CD8-positive, alpha-beta memory T cell (primary cell): ENCODE measurements at regions not wholly inside any gene's neighbourhood (a gene's known extent, or its start where the extent isn't known, plus 50 kb on each side); places are given as distances from the start of the nearest gene placed in this dataset.
"Not testable (repeated sequence)": the region's sequence is repeated elsewhere in the genome, so short reads cannot be mapped to it uniquely, and the experiment has no call there.

Experiments
- CTCF ChIA-PET: fragments of 350-600 bp; sonication (Branson Sonifier 250); formaldehyde crosslinking; loops from one replicate; lab custom pipeline; 2021; ENCODE audit warnings: antibody characterized with exemption; lab: Charles Lee
- POLR2A ChIA-PET: fragments of 350-600 bp; sonication (Branson Sonifier 250); formaldehyde crosslinking; loops from one replicate; lab custom pipeline; 2021; ENCODE audit warnings: antibody characterized with exemption; lab: Charles Lee
- DNase-seq, 5 donors: peaks; one replicate each; pipeline versions ENCODE4 v3.0.0 to v3.0.0-alpha.2; 2020 to 2022; ENCODE audit warnings: mixed read lengths in 1 of 5
- H3K27ac ChIP-seq: one replicate; pipeline ENCODE4 v1.7.0; 2013; ENCODE audit warnings: low read depth, mild to moderate bottlenecking, low read length, moderate library complexity
- H3K27me3 ChIP-seq: 2 replicates; pipeline ENCODE4 v1.7.0; 2013; ENCODE audit warnings: low read length, mild to moderate bottlenecking; ENCODE audit not compliant: insufficient read depth, poor library complexity, severe bottlenecking
- H3K36me3 ChIP-seq: 2 replicates; pipeline ENCODE4 v1.7.0; 2013; ENCODE audit warnings: mild to moderate bottlenecking, low read length, moderate library complexity; ENCODE audit not compliant: insufficient read depth
- H3K4me1 ChIP-seq: 2 replicates; pipeline ENCODE4 v1.7.0; 2013; ENCODE audit warnings: mild to moderate bottlenecking, low read length, moderate library complexity; ENCODE audit not compliant: insufficient read depth
- H3K4me3 ChIP-seq: 2 replicates; pipeline ENCODE4 v1.7.0; 2013; ENCODE audit warnings: mild to moderate bottlenecking, low read length
- H3K9me3 ChIP-seq: 2 replicates; pipeline ENCODE4 v1.7.0; 2013; ENCODE audit warnings: mild to moderate bottlenecking, low read length
- H3K27ac Mint-ChIP-seq, 8 donors: one replicate each; pipeline ENCODE4 v1.8.0; 2020 to 2021; ENCODE audit warnings: mixed read lengths in 8 of 8, mild to moderate bottlenecking in 6 of 8, inconsistent platforms in 3 of 8, moderate library complexity in 3 of 8
- H3K27me3 Mint-ChIP-seq, 2 donors: one replicate each; pipeline ENCODE4 v1.8.0; 2020 to 2021; ENCODE audit warnings: mixed read lengths in 2 of 2, mild to moderate bottlenecking in 1 of 2, moderate library complexity in 1 of 2
- H3K36me3 Mint-ChIP-seq, 3 donors: one replicate each; pipeline ENCODE4 v1.8.0; 2020 to 2021; ENCODE audit warnings: mixed read lengths in 3 of 3, inconsistent platforms in 1 of 3, mild to moderate bottlenecking in 1 of 3
- H3K4me1 Mint-ChIP-seq, 3 donors: one replicate each; pipeline ENCODE4 v1.8.0; 2020 to 2021; ENCODE audit warnings: mixed read lengths in 3 of 3, inconsistent platforms in 1 of 3, mild to moderate bottlenecking in 1 of 3
- H3K4me3 Mint-ChIP-seq, 7 donors: one replicate each; pipeline ENCODE4 v1.8.0; 2020 to 2021; ENCODE audit warnings: mixed read lengths in 7 of 7, mild to moderate bottlenecking in 6 of 7, moderate library complexity in 4 of 7, inconsistent platforms in 2 of 7
- H3K9me3 Mint-ChIP-seq, 5 donors: one replicate each; pipeline ENCODE4 v1.8.0; 2020 to 2022; ENCODE audit warnings: mixed read lengths in 5 of 5, mild to moderate bottlenecking in 3 of 5, moderate library complexity in 2 of 5, inconsistent platforms in 1 of 5

DNA sequence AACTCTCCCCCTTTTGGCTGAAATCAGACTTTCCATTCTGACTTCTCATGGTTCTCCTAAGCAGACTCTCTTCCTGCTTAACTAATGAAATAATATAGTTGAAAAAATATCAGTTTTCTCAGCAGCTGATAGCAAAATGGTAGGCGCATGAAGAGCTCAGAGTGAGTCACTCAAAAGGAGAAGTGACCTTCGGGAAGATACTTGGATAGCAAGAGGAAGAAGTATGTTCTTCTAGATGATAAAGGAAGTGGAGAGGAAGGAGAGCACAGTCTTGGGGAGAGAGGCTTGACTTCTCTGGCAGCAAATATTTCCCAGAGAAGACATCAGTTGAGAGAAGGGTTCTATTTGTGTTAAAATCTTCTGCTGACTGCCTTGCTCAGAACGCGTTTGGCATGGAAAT is 101.5 kb downstream of the TAF11L14 start:
- DNase-seq, result no peak
- Histone ChIP-seq H3K27me3 (no peaks in the 10 kb centered on the region), H3K4me3 (no peak overlapping the region), H3K4me1 (no peaks in the 10 kb centered on the region), H3K9me3 (no peaks in the 10 kb centered on the region), H3K27ac (no peak overlapping the region), H3K36me3 (no peaks in the 10 kb centered on the region)
- no peak overlapping the region for H3K4me3 Mint-ChIP-seq
- H3K36me3 Mint-ChIP-seq, result no peaks in the 10 kb centered on the region
- no peak overlapping the region for H3K27ac Mint-ChIP-seq
- H3K4me1 Mint-ChIP-seq, result no peaks in the 10 kb centered on the region
- ChIA-PET POLR2A (no interaction called here), CTCF (no interaction called here)
- H3K9me3 Mint-ChIP-seq, result peaks cover 2 to 27% (median 11%) of the 10 kb centered on the region in 5 donors
- no peaks in the 10 kb centered on the region for H3K27me3 Mint-ChIP-seq

GRCh38 chr5:17737092-17737491 is 102.8 kb downstream of the TAF11L14 start:
- Histone ChIP-seq H3K4me1 (no peaks in the 10 kb centered on the region), H3K4me3 (no peak overlapping the region), H3K9me3 (no peaks in the 10 kb centered on the region), H3K27me3 (no peaks in the 10 kb centered on the region), H3K27ac (no peak overlapping the region), H3K36me3 (no peaks in the 10 kb centered on the region)
- Mint-ChIP-seq H3K27ac (no peak overlapping the region), H3K4me1 (no peaks in the 10 kb centered on the region), H3K27me3 (no peaks in the 10 kb centered on the region), H3K36me3 (no peaks in the 10 kb centered on the region), H3K4me3 (no peak overlapping the region), H3K9me3 (peaks cover 2 to 18% (median 13%) of the 10 kb centered on the region in 5 donors)
- no peak for DNase-seq
- ChIA-PET CTCF (no interaction called here), POLR2A (no interaction called here)

GRCh38 chr5:17738446-17738845 is 104.2 kb downstream of the TAF11L14 start:
- Mint-ChIP-seq H3K36me3 (no peaks in the 10 kb centered on the region), H3K27me3 (no peaks in the 10 kb centered on the region), H3K9me3 (peaks cover 2 to 18% (median 14%) of the 10 kb centered on the region in 5 donors), H3K27ac (no peak overlapping the region), H3K4me1 (no peaks in the 10 kb centered on the region), H3K4me3 (no peak overlapping the region)
- no peak for DNase-seq
- Histone ChIP-seq H3K27ac (no peak overlapping the region), H3K4me1 (no peaks in the 10 kb centered on the region), H3K4me3 (no peak overlapping the region), H3K27me3 (no peaks in the 10 kb centered on the region), H3K36me3 (no peaks in the 10 kb centered on the region), H3K9me3 (no peaks in the 10 kb centered on the region)
- POLR2A ChIA-PET, result no interaction called here
- CTCF ChIA-PET, result interaction anchor here (0.7 kb wide), 1 partner anchor 39 kb away, joined by 3 read pairs; no protein-coding TSS in a partner anchor

DNA sequence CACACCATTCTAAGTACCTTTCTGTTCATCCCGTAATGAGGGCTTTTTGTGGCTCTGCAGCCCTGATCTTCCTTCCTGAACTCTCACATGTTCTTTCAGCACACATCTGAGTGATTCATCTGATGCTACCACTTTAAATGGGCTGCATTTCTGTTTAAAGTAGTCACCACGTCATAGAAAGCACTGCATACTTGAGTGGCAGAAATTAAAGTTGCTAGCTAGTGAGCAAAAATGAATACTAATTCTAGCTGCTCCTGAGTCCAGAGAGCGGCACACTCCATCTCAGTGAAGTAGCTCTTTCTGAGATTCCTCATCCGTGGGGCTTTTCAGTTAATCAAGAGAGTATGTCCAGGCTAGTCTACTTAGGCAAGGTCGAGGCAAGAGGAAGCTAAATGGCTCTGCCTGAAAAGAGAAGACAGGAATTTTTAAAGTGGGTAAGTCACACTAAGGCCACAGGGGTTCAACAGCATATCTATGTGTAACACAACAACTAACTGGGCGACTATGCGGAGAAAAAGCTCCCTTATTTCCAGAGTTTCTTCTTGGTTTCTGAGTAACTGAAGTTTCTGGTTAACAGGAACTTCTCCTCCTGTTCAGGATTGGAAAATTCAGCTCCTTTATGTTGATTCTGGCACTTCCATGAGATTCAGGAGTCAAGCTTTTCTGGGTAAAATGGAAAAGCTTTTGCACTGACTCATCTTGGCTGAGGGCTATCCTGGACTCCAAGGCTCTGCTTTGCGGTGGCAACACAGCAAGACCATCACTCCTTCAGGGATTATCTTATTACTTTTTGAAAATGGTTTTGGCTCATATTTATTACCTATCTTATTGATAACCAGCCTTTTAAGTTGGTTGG is 109.5 kb downstream of the TAF11L14 start:
- H3K4me1 ChIP-seq, result no peaks in the 10 kb centered on the region
- no peaks in the 10 kb centered on the region for H3K36me3 Mint-ChIP-seq
- no peaks in the 10 kb centered on the region for H3K27me3 Mint-ChIP-seq
- H3K27ac ChIP-seq, result no peak overlapping the region
- no peak overlapping the region for H3K4me3 Mint-ChIP-seq
- ChIA-PET CTCF (no interaction called here), POLR2A (no interaction called here)
- no peaks in the 10 kb centered on the region for H3K27me3 ChIP-seq
- H3K36me3 ChIP-seq, result no peaks in the 10 kb centered on the region
- DNase-seq, result no peak
- H3K9me3 ChIP-seq, result no peaks in the 10 kb centered on the region
- no peak overlapping the region for H3K27ac Mint-ChIP-seq
- H3K4me1 Mint-ChIP-seq, result no peaks in the 10 kb centered on the region
- no peak overlapping the region for H3K4me3 ChIP-seq
- peaks cover 0 to 15% (median 7%) of the 10 kb centered on the region in 5 donors for H3K9me3 Mint-ChIP-seq

DNA sequence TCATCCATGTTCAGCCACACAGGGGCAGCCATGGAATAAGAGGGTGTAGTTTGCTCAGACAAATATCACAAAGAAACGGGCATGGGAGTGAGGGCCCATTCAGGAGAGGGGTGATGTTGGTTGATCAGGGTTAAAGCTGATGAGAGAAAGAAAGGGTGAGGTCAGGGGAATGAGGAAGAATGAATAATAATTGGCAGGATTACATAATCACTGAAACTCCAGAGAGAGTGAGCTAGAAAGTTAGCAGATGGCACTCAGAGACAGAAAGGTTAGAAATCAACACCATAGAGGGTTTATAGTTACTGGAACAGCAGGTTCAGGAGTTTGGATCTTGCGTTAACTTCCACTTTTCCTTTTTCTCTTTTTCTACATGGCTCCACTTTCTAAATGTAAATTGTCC is 113.9 kb downstream of the TAF11L14 start:
- peaks cover 0 to 6% (median 4%) of the 10 kb centered on the region in 5 donors for H3K9me3 Mint-ChIP-seq
- no peaks in the 10 kb centered on the region for H3K9me3 ChIP-seq
- DNase-seq, result no peak
- ChIA-PET CTCF (no interaction called here), POLR2A (no interaction called here)
- no peak overlapping the region for H3K4me3 ChIP-seq
- H3K27me3 Mint-ChIP-seq, result no peaks in the 10 kb centered on the region
- no peak overlapping the region for H3K27ac Mint-ChIP-seq
- no peak overlapping the region for H3K27ac ChIP-seq
- no peaks in the 10 kb centered on the region for H3K4me1 Mint-ChIP-seq
- H3K36me3 ChIP-seq, result no peaks in the 10 kb centered on the region
- H3K36me3 Mint-ChIP-seq, result no peaks in the 10 kb centered on the region
- H3K27me3 ChIP-seq, result no peaks in the 10 kb centered on the region
- no peak overlapping the region for H3K4me3 Mint-ChIP-seq
- no peaks in the 10 kb centered on the region for H3K4me1 ChIP-seq

GRCh38 chr5:17748941-17749340 is 114.7 kb downstream of the TAF11L14 start:
- Histone ChIP-seq H3K4me1 (no peaks in the 10 kb centered on the region), H3K27ac (no peak overlapping the region), H3K4me3 (no peak overlapping the region), H3K36me3 (no peaks in the 10 kb centered on the region), H3K9me3 (no peaks in the 10 kb centered on the region), H3K27me3 (no peaks in the 10 kb centered on the region)
- Mint-ChIP-seq H3K4me1 (no peaks in the 10 kb centered on the region), H3K27ac (no peak overlapping the region), H3K36me3 (no peaks in the 10 kb centered on the region), H3K9me3 (peaks cover 0 to 7% (median 4%) of the 10 kb centered on the region in 5 donors), H3K4me3 (no peak overlapping the region), H3K27me3 (no peaks in the 10 kb centered on the region)
- CTCF ChIA-PET, result no interaction called here
- POLR2A ChIA-PET, result no interaction called here
- no peak for DNase-seq

- H3K4me3 Mint-ChIP-seq, H3K4me1 ChIP-seq, DNase-seq, H3K4me3 ChIP-seq, H3K27me3 Mint-ChIP-seq, H3K36me3 Mint-ChIP-seq, H3K9me3 ChIP-seq, H3K27ac Mint-ChIP-seq, H3K27ac ChIP-seq, H3K36me3 ChIP-seq, H3K27me3 ChIP-seq, H3K4me1 Mint-ChIP-seq, CTCF ChIA-PET, POLR2A ChIA-PET: not testable (repeated sequence)
- peaks cover 8 to 22% (median 11%) of the 10 kb centered on the region in 5 donors for H3K9me3 Mint-ChIP-seq
Observed at GRCh38 chr5:17755406-17755805, 121.1 kb downstream of the TAF11L14 start.

GRCh38 chr5:17761326-17761725 is 127.1 kb downstream of the TAF11L14 start:
- POLR2A ChIA-PET, result no interaction called here
- H3K27ac Mint-ChIP-seq, result no peak overlapping the region
- H3K4me3 Mint-ChIP-seq, result no peak overlapping the region

More at GRCh38 chr5:17761326-17761725, 127.1 kb downstream of the TAF11L14 start:
- no peak for DNase-seq
- no peaks in the 10 kb centered on the region for H3K9me3 ChIP-seq
- Mint-ChIP-seq H3K9me3 (peaks cover 4 to 19% (median 10%) of the 10 kb centered on the region in 5 donors), H3K36me3 (no peaks in the 10 kb centered on the region), H3K4me1 (no peaks in the 10 kb centered on the region), H3K27me3 (no peaks in the 10 kb centered on the region)
- H3K4me3 ChIP-seq, result no peak overlapping the region
- H3K4me1 ChIP-seq, result no peaks in the 10 kb centered on the region
- no peaks in the 10 kb centered on the region for H3K27me3 ChIP-seq
- CTCF ChIA-PET, result no interaction called here
- H3K36me3 ChIP-seq, result no peaks in the 10 kb centered on the region
- no peak overlapping the region for H3K27ac ChIP-seq
